ENCODE measurements at regions not wholly inside any gene's neighbourhood (a gene's known extent, or its start where the extent isn't known, plus 50 kb on each side); places are given as distances from the start of the nearest gene placed in this dataset.

GRCh38 chr9:86550401-86550800, 196.2 kb upstream of the TUT7 start:
- H3K4me3 ChIP-seq: no peak overlapping the region
- H3K9me3 ChIP-seq: no peaks in the 10 kb centered on the region
- 41 to 85% (median 60%) methylated on average over 2 of the region's 2 CpGs for WGBS, 5 donors
- peaks cover 0 to 6% (median 0%) of the 10 kb centered on the region in 7 donors for H3K27me3 ChIP-seq (replicated peaks in 1 of 7)
- no peaks in the 10 kb centered on the region for H3K36me3 ChIP-seq
- TF ChIP-seq CTCF (IDR thresholded peaks at IDR 0.05 in 8 of 11, conservative IDR thresholded peaks at IDR 0.05 in 3 of 11) (no peak), POLR2AphosphoS5 (IDR thresholded peaks at IDR 0.05) (no peak), POLR2A (IDR thresholded peaks at IDR 0.05) (no peak)
- no peaks in the 10 kb centered on the region for H3K4me1 ChIP-seq
- no peak overlapping the region for H3K27ac ChIP-seq
- intact Hi-C loops (cut with DNase I; ENCODE audit: low total_unique reads): no loop called here
- DNase-seq: no peak

GRCh38 chr9:86549920-86550319, 195.7 kb upstream of the TUT7 start:
- 71 to 78% (median 75%) methylated on average over 2 of the region's 2 CpGs for WGBS, 5 donors
- no peaks in the 10 kb centered on the region for H3K9me3 ChIP-seq
- H3K27me3 ChIP-seq (replicated peaks in 1 of 7): peaks cover 0 to 6% (median 0%) of the 10 kb centered on the region in 7 donors
- H3K4me3 ChIP-seq: no peak overlapping the region
- intact Hi-C loops (cut with DNase I; ENCODE audit: low total_unique reads): no loop called here
- no peak overlapping the region for H3K27ac ChIP-seq
- H3K4me1 ChIP-seq: no peaks in the 10 kb centered on the region
- TF ChIP-seq CTCF (IDR thresholded peaks at IDR 0.05 in 8 of 11, conservative IDR thresholded peaks at IDR 0.05 in 3 of 11) (no peak), POLR2A (IDR thresholded peaks at IDR 0.05) (no peak), POLR2AphosphoS5 (IDR thresholded peaks at IDR 0.05) (no peak)
- DNase-seq: no peak
- no peaks in the 10 kb centered on the region for H3K36me3 ChIP-seq

GRCh38 chr9:86549401-86549811, 195.2 kb upstream of the TUT7 start:
- no peaks in the 10 kb centered on the region for H3K4me1 ChIP-seq
- peaks cover 0 to 4% (median 0%) of the 10 kb centered on the region in 7 donors for H3K27me3 ChIP-seq (replicated peaks in 1 of 7)
- DNase-seq: no peak
- H3K27ac ChIP-seq: no peak overlapping the region
- H3K36me3 ChIP-seq: no peaks in the 10 kb centered on the region
- TF ChIP-seq POLR2A (IDR thresholded peaks at IDR 0.05) (no peak), CTCF (IDR thresholded peaks at IDR 0.05 in 8 of 11, conservative IDR thresholded peaks at IDR 0.05 in 3 of 11) (no peak), POLR2AphosphoS5 (IDR thresholded peaks at IDR 0.05) (no peak)
- intact Hi-C loops (cut with DNase I; ENCODE audit: low total_unique reads): no loop called here
- no peaks in the 10 kb centered on the region for H3K9me3 ChIP-seq
- WGBS, 5 donors: 82 to 100% (median 94%) methylated on average over 2 of the region's 2 CpGs
- no peak overlapping the region for H3K4me3 ChIP-seq

GRCh38 chr9:86548220-86548619, 194.0 kb upstream of the TUT7 start:
- Histone ChIP-seq H3K27ac (no peak overlapping the region), H3K27me3 (replicated peaks in 1 of 7) (no peaks in the 10 kb centered on the region), H3K36me3 (no peaks in the 10 kb centered on the region), H3K9me3 (no peaks in the 10 kb centered on the region), H3K4me1 (no peaks in the 10 kb centered on the region), H3K4me3 (no peak overlapping the region)
- DNase-seq: no peak
- no peak for TF ChIP-seq POLR2AphosphoS5 (IDR thresholded peaks at IDR 0.05)
- TF ChIP-seq CTCF (IDR thresholded peaks at IDR 0.05 in 8 of 11, conservative IDR thresholded peaks at IDR 0.05 in 3 of 11): no peak
- no peak for TF ChIP-seq POLR2A (IDR thresholded peaks at IDR 0.05)
- 89 to 98% (median 91%) methylated on average over 4 of the region's 4 CpGs for WGBS, 5 donors
- intact Hi-C loops (cut with DNase I; ENCODE audit: low total_unique reads): no loop called here

Measured in spleen (tissue), 11 donors.